ENCODE measurements at regions not wholly inside any gene's neighbourhood (a gene's known extent, or its start where the extent isn't known, plus 50 kb on each side); places are given as distances from the start of the nearest gene placed in this dataset.
"Not testable (repeated sequence)": the region's sequence is repeated elsewhere in the genome, so short reads cannot be mapped to it uniquely, and the experiment has no call there.

DNA sequence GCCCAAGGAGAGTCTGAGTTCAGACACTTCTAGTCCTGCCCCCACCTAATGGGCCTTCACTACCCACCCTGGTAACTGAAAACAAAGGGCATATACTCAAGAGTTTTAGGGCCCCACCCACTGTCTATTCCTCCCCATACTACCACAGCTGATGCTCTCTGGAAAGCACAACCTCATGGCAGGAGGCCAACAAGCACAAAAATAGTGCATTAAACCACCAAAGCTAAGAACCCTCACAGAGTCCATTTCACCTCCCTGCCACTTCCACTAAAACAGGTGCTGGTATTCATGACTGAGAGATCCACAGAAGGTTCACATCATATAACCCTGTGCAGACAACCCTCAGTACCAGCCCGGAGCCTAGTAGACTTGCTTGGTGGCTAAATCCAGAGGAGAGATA is 132.1 kb upstream of the ADGRB3 start (continued):
- TF ChIP-seq NR2F1 (conservative IDR thresholded peaks at IDR 0.05) = no peak
- TF ChIP-seq HCFC1 (IDR thresholded peaks at IDR 0.05; ENCODE audit: low read length) = no peak
- no peak for TF ChIP-seq IKZF1 (conservative IDR thresholded peaks at IDR 0.05)
- TF ChIP-seq ZZZ3 (IDR thresholded peaks at IDR 0.05; ENCODE audit: control insufficient read depth, insufficient read length, low read depth) = no peak

DNA sequence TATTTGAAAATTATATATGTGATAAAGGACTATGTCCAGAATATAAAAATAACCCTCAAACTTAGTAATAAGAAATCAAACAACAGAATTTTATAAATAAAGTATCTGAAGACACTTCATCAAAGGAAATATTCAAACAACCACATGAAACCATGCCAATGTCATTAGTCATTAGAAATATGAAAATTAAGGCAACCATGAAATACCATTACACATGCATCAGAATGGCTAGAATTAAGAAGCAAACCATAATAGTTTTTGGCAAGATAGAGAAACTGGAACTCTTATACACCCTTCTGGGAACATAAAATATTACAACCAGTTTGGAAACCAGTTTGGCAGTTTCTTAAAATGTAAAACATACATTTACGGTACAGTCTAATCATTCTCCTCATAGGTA is 137.2 kb upstream of the ADGRB3 start:
- BruUV-seq (replicated peaks) = no TSS peak
- Histone ChIP-seq H3K79me2 (ENCODE audit: control insufficient read depth, insufficient read depth, low read length) (no peaks in the 10 kb centered on the region), H3K9ac (ENCODE audit: control insufficient read depth, insufficient read depth, low read length) (no peak overlapping the region), H3K9me3 (replicated peaks; ENCODE audit: control insufficient read depth, insufficient read depth, low read length) (no peaks in the 10 kb centered on the region), H3K27ac (ENCODE audit: control insufficient read depth, insufficient read depth) (no peak overlapping the region), H3K36me3 (ENCODE audit: control insufficient read depth in 2 of 2, insufficient read depth in 2 of 2, low read length in 1 of 2) (no peaks in the 10 kb centered on the region), H4K20me1 (ENCODE audit: control insufficient read depth, insufficient read depth) (no peaks in the 10 kb centered on the region), H3K4me1 (ENCODE audit: control insufficient read depth, insufficient read depth, low read length) (no peaks in the 10 kb centered on the region), H2AFZ (ENCODE audit: control insufficient read depth, low read depth, low read length) (no peak overlapping the region), H3K4me3 (no peak overlapping the region), H3K4me2 (ENCODE audit: control insufficient read depth, insufficient read depth) (no peak overlapping the region), H3K27me3 (replicated peaks in 1 of 2; ENCODE audit: control insufficient read depth in 2 of 2, insufficient read depth in 2 of 2, low read length in 1 of 2) (no peaks in the 10 kb centered on the region)
- RAD21 ChIA-PET (ENCODE audit: unreplicated experiment) = no interaction called here
- intact Hi-C loops (cut with micrococcal nuclease; ENCODE audit: unreplicated experiment) = no loop called here
- POLR2A ChIA-PET = no interaction called here
- CTCF ChIA-PET = no interaction called here
- no peak for DNase-seq (ENCODE audit: low read depth, low spot score)
- 87% methylated on average over 1 of the region's 1 CpG for WGBS (ENCODE audit: insufficient coverage, insufficient replicate concordance, low lambda C conversion rate, missing lambda C conversion rate)
- SMC1A ChIA-PET (ENCODE audit: uncharacterized antibody, unreplicated experiment) = no interaction called here
- ATAC-seq = no peak
- no peak for FAIRE-seq
- TF ChIP-seq, protein P1, sequence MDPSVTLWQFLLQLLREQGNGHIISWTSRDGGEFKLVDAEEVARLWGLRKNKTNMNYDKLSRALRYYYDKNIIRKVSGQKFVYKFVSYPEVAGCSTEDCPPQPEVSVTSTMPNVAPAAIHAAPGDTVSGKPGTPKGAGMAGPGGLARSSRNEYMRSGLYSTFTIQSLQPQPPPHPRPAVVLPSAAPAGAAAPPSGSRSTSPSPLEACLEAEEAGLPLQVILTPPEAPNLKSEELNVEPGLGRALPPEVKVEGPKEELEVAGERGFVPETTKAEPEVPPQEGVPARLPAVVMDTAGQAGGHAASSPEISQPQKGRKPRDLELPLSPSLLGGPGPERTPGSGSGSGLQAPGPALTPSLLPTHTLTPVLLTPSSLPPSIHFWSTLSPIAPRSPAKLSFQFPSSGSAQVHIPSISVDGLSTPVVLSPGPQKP (IDR thresholded peaks at IDR 0.05; ENCODE audit: low read depth, low read length) = no peak
- TF ChIP-seq CHD2 (IDR thresholded peaks at IDR 0.05; ENCODE audit: borderline replicate concordance, low read depth, low read length) = no peak
- TF ChIP-seq SIN3A (IDR thresholded peaks at IDR 0.05; ENCODE audit: low read depth, low read length) = no peak
- TF ChIP-seq ZNF207 (IDR thresholded peaks at IDR 0.05; ENCODE audit: borderline replicate concordance) = no peak
- in situ Hi-C loops (cut with MboI) = no loop called here

DNA sequence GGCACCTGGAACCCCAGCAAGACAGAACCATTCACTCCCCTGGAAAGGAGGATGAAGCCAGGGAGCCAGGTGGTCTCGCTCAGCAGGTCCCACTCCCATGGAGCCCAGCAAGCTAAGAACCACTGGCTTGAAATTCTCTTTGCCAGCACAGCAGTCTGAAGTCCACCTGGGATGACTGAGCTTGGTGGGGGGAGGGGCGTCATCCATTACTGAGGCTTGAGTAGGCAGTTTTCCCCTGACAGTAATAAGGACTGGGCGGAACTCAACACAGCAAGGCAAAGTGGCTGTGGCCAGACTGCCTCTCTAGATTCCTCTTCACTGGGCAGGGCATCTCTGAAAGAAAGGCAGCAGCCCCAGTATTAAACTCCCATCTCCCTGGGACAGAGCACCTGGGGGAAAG is 140.2 kb upstream of the ADGRB3 start:
- POLR2A ChIA-PET = not testable (repeated sequence)

More for the DNA sequence above, 140.2 kb upstream of the ADGRB3 start:
- DNase-seq (ENCODE audit: low read depth, low spot score); H3K36me3 ChIP-seq (ENCODE audit: control insufficient read depth in 2 of 2, insufficient read depth in 2 of 2, low read length in 1 of 2); H3K27ac ChIP-seq (ENCODE audit: control insufficient read depth, insufficient read depth); H3K4me1 ChIP-seq (ENCODE audit: control insufficient read depth, insufficient read depth, low read length); intact Hi-C loops (cut with micrococcal nuclease; ENCODE audit: unreplicated experiment); H3K4me2 ChIP-seq (ENCODE audit: control insufficient read depth, insufficient read depth); H4K20me1 ChIP-seq (ENCODE audit: control insufficient read depth, insufficient read depth); H3K27me3 ChIP-seq (replicated peaks in 1 of 2; ENCODE audit: control insufficient read depth in 2 of 2, insufficient read depth in 2 of 2, low read length in 1 of 2); H3K9me3 ChIP-seq (replicated peaks; ENCODE audit: control insufficient read depth, insufficient read depth, low read length); FAIRE-seq; ATAC-seq; BruUV-seq (replicated peaks); CTCF ChIA-PET; H3K4me3 ChIP-seq; H2AFZ ChIP-seq (ENCODE audit: control insufficient read depth, low read depth, low read length); RAD21 ChIA-PET (ENCODE audit: unreplicated experiment); SMC1A ChIA-PET (ENCODE audit: uncharacterized antibody, unreplicated experiment); H3K79me2 ChIP-seq (ENCODE audit: control insufficient read depth, insufficient read depth, low read length); H3K9ac ChIP-seq (ENCODE audit: control insufficient read depth, insufficient read depth, low read length); in situ Hi-C loops (cut with MboI): not testable (repeated sequence)
- WGBS (ENCODE audit: insufficient coverage, insufficient replicate concordance, low lambda C conversion rate, missing lambda C conversion rate) = 43% methylated on average over 3 of the region's 3 CpGs
